SK-N-SH (cell line): ENCODE measurements at regions not wholly inside any gene's neighbourhood (a gene's known extent, or its start where the extent isn't known, plus 50 kb on each side); places are given as distances from the start of the nearest gene placed in this dataset.
A peak's percentile ranks its signal among the peaks of the same experiment; 100 is the strongest.

Experiments used
- CTCF ChIA-PET: fragments of 300-600, 350-600 bp; formaldehyde crosslinking; extraction: SDS; loops from one replicate; lab custom pipeline; 2021; lab: Yijun Ruan, JAX
- POLR2A ChIA-PET: fragments of 350-600 bp; sonication (Branson Sonifier 250); formaldehyde crosslinking; extraction: SDS; loops from one replicate; lab custom pipeline; 2020; ENCODE audit warnings: antibody characterized with exemption, inconsistent platforms; lab: Yijun Ruan, JAX
- DNase-seq: peaks from one replicate; pipeline ENCODE4 v3.0.0; 2012
- H2AFZ ChIP-seq: fragments of 200-600 bp; sonication (generic); 2 replicates; pipeline ENCODE4 v1.8.1; 2016; ENCODE audit warnings: antibody characterized with exemption, mild to moderate bottlenecking, low read depth
- H3F3A ChIP-seq: fragments of 200-600 bp; sonication (generic); replicated peaks from 2 replicates; pipeline ENCODE3; 2016; ENCODE audit warnings: antibody characterized with exemption, mild to moderate bottlenecking; ENCODE audit not compliant: insufficient read depth
- H3K27ac ChIP-seq, 2 experiments: fragments of 200-500 bp in 1 of 2; fragments of 200-600 bp in 1 of 2; sonication (Bioruptor generic) in 1 of 2; sonication (generic), shearing (Covaris generic) in 1 of 2; 2 replicates each; pipeline versions ENCODE4 v1.5.1 to v1.6.1; 2014 to 2016; ENCODE audit warnings: low read depth in 2 of 2, inconsistent platforms in 1 of 2, low read length in 1 of 2, mild to moderate bottlenecking in 1 of 2, mixed read lengths in 1 of 2
- H3K27me3 ChIP-seq: fragments of 200-600 bp; sonication (generic), shearing (Covaris generic); 2 replicates; pipeline ENCODE4 v1.6.1; 2016; ENCODE audit warnings: mixed run types; ENCODE audit not compliant: insufficient read depth
- H3K36me3 ChIP-seq, 2 experiments: fragments of 200-500 bp in 1 of 2; fragments of 200-600 bp in 1 of 2; sonication (Bioruptor generic) in 1 of 2; sonication (generic) in 1 of 2; replicated peaks in 1 of 2; 2 replicates each; pipeline versions ENCODE3 to v1.5.1; 2014 to 2016; ENCODE audit warnings: low read length in 1 of 2, mild to moderate bottlenecking in 1 of 2; ENCODE audit not compliant: insufficient read depth in 2 of 2, control insufficient read depth in 1 of 2
- H3K4me1 ChIP-seq, 2 experiments: fragments of 200-500 bp in 1 of 2; fragments of 200-600 bp in 1 of 2; sonication (Bioruptor generic) in 1 of 2; sonication (generic), shearing (Covaris generic) in 1 of 2; 2 replicates each; pipeline versions ENCODE4 v1.5.1 to v1.6.1; 2014 to 2016; ENCODE audit warnings: low read depth in 1 of 2, low read length in 1 of 2, mixed run types in 1 of 2; ENCODE audit not compliant: insufficient read depth in 2 of 2, control insufficient read depth in 1 of 2
- H3K4me2 ChIP-seq: fragments of 200-600 bp; sonication (generic), shearing (Covaris generic); 2 replicates; pipeline ENCODE4 v1.6.1; 2017; ENCODE audit warnings: mixed run types
- H3K4me3 ChIP-seq, 2 experiments: fragments of 200-500 bp in 1 of 2; fragments of 200-600 bp in 1 of 2; sonication (Bioruptor generic) in 1 of 2; sonication (generic), shearing (Covaris generic) in 1 of 2; 2 replicates each; pipeline versions ENCODE4 v1.5.1 to v1.8.1; 2014 to 2016; ENCODE audit warnings: low read depth in 2 of 2, inconsistent platforms in 1 of 2, low read length in 1 of 2, mild to moderate bottlenecking in 1 of 2, mixed read lengths in 1 of 2, moderate library complexity in 1 of 2
- H3K79me2 ChIP-seq: fragments of 200-600 bp; sonication (generic); 2 replicates; pipeline ENCODE4 v1.8.1; 2017; ENCODE audit warnings: mild to moderate bottlenecking; ENCODE audit not compliant: insufficient read depth
- H3K9ac ChIP-seq: fragments of 200-600 bp; sonication (generic); 2 replicates; pipeline ENCODE4 v1.6.1; 2017; ENCODE audit warnings: mixed run types
- H3K9me2 ChIP-seq: fragments of 200-600 bp; sonication (generic); 2 replicates; pipeline ENCODE4 v1.6.1; 2017; ENCODE audit warnings: mixed run types
- H3K9me3 ChIP-seq: fragments of 200-600 bp; sonication (generic); 2 replicates; pipeline ENCODE4 v1.6.1; 2017; ENCODE audit warnings: mixed run types, mild to moderate bottlenecking, moderate library complexity
- H4K20me1 ChIP-seq: fragments of 200-600 bp; sonication (generic); 2 replicates; pipeline ENCODE4 v1.6.1; 2017; ENCODE audit warnings: mild to moderate bottlenecking, mixed run types; ENCODE audit not compliant: insufficient read depth
- CHD2 ChIP-seq: fragments of 150-350 bp; IDR thresholded peaks from 2 replicates; pipeline ENCODE4 v1.6.1; 2018; ENCODE audit warnings: low read length; ENCODE audit not compliant: partially characterized antibody
- ELF1 ChIP-seq: IDR thresholded peaks from 2 replicates; pipeline ENCODE4 v1.4.0; 2012
- FOSL2 ChIP-seq: IDR thresholded peaks from 2 replicates; pipeline ENCODE4 v1.4.0; 2012; ENCODE audit warnings: low read depth, mild to moderate bottlenecking, moderate library complexity, borderline replicate concordance
- JUND ChIP-seq: IDR thresholded peaks from 2 replicates; pipeline ENCODE4 v1.4.0; 2012
- NFIC ChIP-seq: IDR thresholded peaks from 2 replicates; pipeline ENCODE4 v1.4.0; 2012; ENCODE audit warnings: borderline replicate concordance
- PBX3 ChIP-seq: IDR thresholded peaks from 2 replicates; pipeline ENCODE4; 2012
- RAD21 ChIP-seq: IDR thresholded peaks from 2 replicates; pipeline ENCODE4 v1.6.1; 2012; ENCODE audit warnings: mild to moderate bottlenecking, low read length
- TCF12 ChIP-seq: IDR thresholded peaks from 2 replicates; pipeline ENCODE4 v1.4.0; 2012
- USF2 ChIP-seq: fragments of 150-350 bp; IDR thresholded peaks from 2 replicates; pipeline ENCODE4 v1.6.1; 2017; ENCODE audit warnings: antibody characterized with exemption, low read length, low read depth, borderline replicate concordance
- WGBS: methylation state at CpG from one replicate; pipeline ENCODE4 v1.1.6; 2017; ENCODE audit warnings: low lambda C conversion rate; 5-methylcytosine and 5-hydroxymethylcytosine counted together

- Histone ChIP-seq H3K9me2 (no peaks in the 10 kb centered on the region), H3K9ac (peak overlapping the region; percentile 33; the same call in 1 of the 2 replicates), H3K36me3 (no peaks in the 10 kb centered on the region), H3K4me1 (no peaks in the 10 kb centered on the region; a peak in 1 of 4 replicates)
- CTCF ChIA-PET: no interaction called here
- 5% methylated on average over 3 of the region's 21 CpGs for WGBS
- DNase-seq: no peak
- TF ChIP-seq CHD2 (no peak), NFIC (no peak), USF2 (no peak), ELF1 (no peak), FOSL2 (no peak), JUND (no peak)
- TF ChIP-seq, all 33 proteins: peak for 0
- POLR2A ChIA-PET: no interaction called here
- Histone ChIP-seq H3K27ac (no peak overlapping the region; a peak in 1 of 4 replicates), H3K79me2 (no peaks in the 10 kb centered on the region), H4K20me1 (no peaks in the 10 kb centered on the region), H3K27me3 (no peaks in the 10 kb centered on the region), H2AFZ (peak overlapping the region; percentile 86; the same call in 1 of the 2 replicates), H3F3A (no peaks in the 10 kb centered on the region), H3K4me3 (peak overlapping the region; percentile 59 to 72), H3K4me2 (peak overlapping the region; percentile 94), H3K9me3 (no peaks in the 10 kb centered on the region)
Observed at GRCh38 chr1:241424480-241424971, 67.5 kb upstream of the RGS7 start.

- H3K27me3 ChIP-seq: no peaks in the 10 kb centered on the region
- peak overlapping the region; percentile 33; the same call in 1 of the 2 replicates for H3K9ac ChIP-seq
- H3K36me3 ChIP-seq: no peaks in the 10 kb centered on the region
- H3F3A ChIP-seq: no peaks in the 10 kb centered on the region
- no peaks in the 10 kb centered on the region for H3K9me2 ChIP-seq
- ChIA-PET POLR2A (no interaction called here), CTCF (interaction anchor here (0.6 kb wide), 2 partner anchors 19 to 457 kb away, joined by 3 to 4 read pairs; no protein-coding TSS in a partner anchor)
- TF ChIP-seq TCF12 (peak; percentile 37; the same call in 1 of the 2 replicates), RAD21 (peak; percentile 40; the same call in 1 of the 2 replicates), PBX3 (no peak)
- H3K79me2 ChIP-seq: no peaks in the 10 kb centered on the region
- 10% methylated on average over 43 of the region's 61 CpGs for WGBS
- peak overlapping the region; percentile 59 to 72 for H3K4me3 ChIP-seq
- peak overlapping the region in 1 of 2 experiments; percentile 26; a peak in 1 of 4 replicates for H3K27ac ChIP-seq
- H2AFZ ChIP-seq: peak overlapping the region; percentile 86; the same call in 1 of the 2 replicates
- DNase-seq: peak; percentile 81
- H3K4me1 ChIP-seq: no peaks in the 10 kb centered on the region; a peak in 1 of 4 replicates
- peak overlapping the region; percentile 94 for H3K4me2 ChIP-seq
- no peaks in the 10 kb centered on the region for H4K20me1 ChIP-seq
- H3K9me3 ChIP-seq: no peaks in the 10 kb centered on the region
Observed at GRCh38 chr1:241423541-241424479, 66.8 kb upstream of the RGS7 start.
